NCI-H446 (cell line): ENCODE measurements at regions not wholly inside any gene's neighbourhood (a gene's known extent, or its start where the extent isn't known, plus 50 kb on each side); places are given as distances from the start of the nearest gene placed in this dataset.

Source experiments
- DNase-seq, 2 experiments: peaks; one replicate each; lab custom pipeline; 2025; lab: John Stamatoyannopoulos, UW

- DNase-seq = no peak
Measured at GRCh38 chr12:59230334-59230733, 310.0 kb upstream of the LRIG3 start.

- no peak for DNase-seq
Measured at GRCh38 chr12:59219148-59219547, 298.8 kb upstream of the LRIG3 start.

GRCh38 chr12:59196989-59197388, 276.7 kb upstream of the LRIG3 start:
- no peak for DNase-seq

GRCh38 chr12:59194794-59195193, 274.5 kb upstream of the LRIG3 start:
- no peak for DNase-seq

DNA sequence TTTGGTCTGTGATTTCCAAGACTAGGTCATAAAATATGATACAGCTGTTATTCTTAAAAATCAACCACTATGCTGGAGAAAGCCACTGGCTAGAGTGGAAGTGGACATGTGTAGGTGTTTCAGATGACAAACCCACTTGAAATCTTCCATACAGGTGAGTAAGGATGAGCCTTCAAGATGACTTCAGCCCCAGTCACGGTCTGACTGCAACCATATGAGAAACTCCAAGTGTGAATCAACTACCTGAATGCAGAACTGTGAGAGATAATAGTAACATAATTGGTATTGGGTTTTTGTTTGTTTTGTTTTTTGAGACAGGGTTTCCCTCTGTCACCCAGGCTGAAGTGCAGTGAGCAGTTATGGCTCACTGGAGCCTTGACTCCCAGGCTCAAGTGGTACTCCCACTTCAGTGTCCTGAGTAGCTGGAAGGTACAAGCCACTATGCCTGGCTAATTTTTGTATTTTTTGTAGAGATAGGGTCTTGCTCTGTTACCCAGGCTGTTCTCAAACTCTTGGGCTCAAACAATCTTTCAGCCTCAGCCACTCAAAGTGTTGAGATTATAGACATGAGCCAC, 273.3 kb upstream of the LRIG3 start:
- no peak for DNase-seq

DNA sequence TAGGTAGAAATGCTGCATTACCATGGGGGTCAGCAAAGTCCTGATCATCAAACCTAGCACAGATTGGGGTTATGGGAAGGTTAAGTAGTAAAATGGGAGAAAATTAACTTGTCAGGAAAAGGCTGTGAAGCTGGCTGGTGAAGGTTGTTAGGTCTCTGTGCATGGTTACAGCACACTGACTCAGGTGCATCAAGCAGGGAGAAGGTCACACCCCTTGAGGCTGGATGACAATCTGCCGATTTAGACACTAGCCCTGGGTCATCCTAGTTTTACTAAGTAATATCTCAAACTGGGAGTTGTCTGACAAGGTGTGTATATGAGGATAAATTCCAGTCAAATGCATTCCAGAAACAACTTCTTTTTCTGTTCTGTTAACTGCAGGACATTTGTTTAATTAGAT, 271.1 kb upstream of the LRIG3 start:
- DNase-seq = no peak

DNA sequence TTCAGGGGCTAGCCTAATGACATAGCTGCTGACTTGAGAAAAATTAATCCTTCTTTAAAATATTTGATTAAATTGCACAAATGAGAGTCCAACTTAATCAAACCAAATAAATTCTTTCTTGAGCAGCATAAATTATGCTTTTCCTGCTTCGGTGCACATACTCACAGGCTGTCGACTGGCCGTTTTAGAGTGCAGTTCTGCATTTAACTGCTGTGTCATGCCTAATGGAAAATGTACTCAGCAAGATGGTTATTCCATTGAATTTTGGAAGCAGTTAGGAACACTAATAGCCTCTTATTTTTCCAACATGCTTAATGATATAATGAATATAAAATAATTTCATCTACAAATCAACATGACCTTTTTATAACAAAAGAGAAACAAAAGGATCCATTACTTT, 266.1 kb upstream of the LRIG3 start:
- no peak for DNase-seq

- DNase-seq = no peak
Measured at GRCh38 chr12:59185295-59185694, 265.0 kb upstream of the LRIG3 start.

GRCh38 chr12:59182658-59183455, 262.6 kb upstream of the LRIG3 start:
- DNase-seq = no peak

DNA sequence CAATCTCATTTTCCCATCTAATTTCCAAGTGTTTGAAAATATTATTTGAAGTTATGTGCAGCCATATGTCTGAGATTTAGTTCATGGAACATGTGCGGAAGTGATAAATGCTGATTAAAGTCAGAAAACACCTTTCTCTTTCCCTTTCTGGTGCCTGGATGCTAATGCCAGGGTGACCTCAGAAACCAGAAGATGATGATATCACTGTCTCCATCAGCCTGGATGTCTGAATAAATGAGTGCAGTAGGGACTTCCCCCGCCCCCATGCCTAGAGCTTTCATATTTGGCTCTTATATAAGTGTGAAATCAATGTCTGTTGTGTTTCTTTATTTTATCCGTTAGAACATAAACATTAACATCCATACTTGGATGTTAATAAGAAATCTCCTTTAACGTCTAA, 261.9 kb upstream of the LRIG3 start:
- no peak for DNase-seq

- no peak for DNase-seq
Measured at GRCh38 chr12:59181196-59181777, 261.0 kb upstream of the LRIG3 start.

GRCh38 chr12:59179231-59179630, 258.9 kb upstream of the LRIG3 start:
- no peak for DNase-seq

DNA sequence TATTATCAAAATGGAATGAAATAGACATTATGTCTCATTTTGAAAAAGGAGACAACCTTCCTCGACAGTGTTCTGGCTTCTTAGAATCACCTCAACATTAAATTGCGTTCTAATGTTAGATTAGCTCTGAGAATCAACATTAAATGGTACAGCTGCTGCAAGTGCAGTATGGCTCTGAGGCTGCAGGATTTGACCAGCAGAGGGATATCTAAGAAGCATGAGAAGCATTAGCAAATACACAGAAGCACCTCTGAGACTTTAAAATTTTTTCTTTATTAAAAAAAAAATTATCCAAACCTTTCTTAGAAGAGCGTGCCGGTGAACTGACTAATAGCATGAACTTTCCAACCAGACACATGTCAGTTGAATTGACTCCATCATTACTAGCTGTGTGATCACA, 253.4 kb upstream of the LRIG3 start:
- no peak for DNase-seq

GRCh38 chr12:59168647-59169046, 248.3 kb upstream of the LRIG3 start:
- DNase-seq = peak in 1 of 2 experiments; percentile 2

GRCh38 chr12:59166457-59166856, 246.2 kb upstream of the LRIG3 start:
- DNase-seq = no peak

GRCh38 chr12:59164991-59165718, 244.9 kb upstream of the LRIG3 start:
- peak; percentile 10 to 35 for DNase-seq

GRCh38 chr12:59164226-59164625, 243.9 kb upstream of the LRIG3 start:
- no peak for DNase-seq

- DNase-seq = no peak
Measured at GRCh38 chr12:59158681-59159080, 238.4 kb upstream of the LRIG3 start.

- no peak for DNase-seq
Measured at GRCh38 chr12:59158066-59158465, 237.8 kb upstream of the LRIG3 start.

GRCh38 chr12:59155448-59155847, 235.1 kb upstream of the LRIG3 start:
- no peak for DNase-seq

- no peak for DNase-seq
Measured at GRCh38 chr12:59151243-59151642, 230.9 kb upstream of the LRIG3 start.

DNA sequence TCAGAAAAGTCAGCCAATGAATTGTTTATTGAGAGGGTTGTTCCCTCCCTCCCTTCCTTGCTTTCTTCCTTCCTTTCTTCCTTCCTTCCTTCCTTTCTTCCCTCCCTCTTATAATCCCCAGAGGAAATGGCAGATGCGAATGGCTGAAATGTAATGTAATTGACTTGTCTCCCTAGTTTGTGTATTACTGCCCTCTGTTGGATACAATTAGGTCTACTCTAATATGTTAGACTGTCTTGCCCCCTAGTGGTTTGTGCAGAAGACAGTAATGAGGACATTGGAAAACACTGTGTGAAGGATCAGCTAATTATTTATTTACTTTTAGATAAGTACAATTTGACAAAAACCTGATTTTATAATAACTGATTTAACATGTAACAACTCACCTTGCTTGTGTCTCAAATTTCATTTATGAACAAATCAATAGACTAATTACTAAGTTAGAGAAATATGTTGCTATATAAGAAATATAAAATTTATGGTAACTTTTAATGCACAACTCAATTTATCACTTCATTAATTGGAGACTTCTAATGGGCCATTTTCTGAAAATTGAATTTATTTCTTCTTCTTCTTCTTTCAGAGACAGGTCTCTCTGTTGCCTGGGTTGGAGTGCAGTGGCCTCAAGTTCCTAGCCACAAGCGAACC, 229.8 kb upstream of the LRIG3 start:
- peak; percentile 52 to 89 for DNase-seq
